Effector memory CD4-positive, alpha-beta T cell (primary cell): ENCODE measurements at regions not wholly inside any gene's neighbourhood (a gene's known extent, or its start where the extent isn't known, plus 50 kb on each side); places are given as distances from the start of the nearest gene placed in this dataset.

Experiments used
- DNase-seq, 3 donors: peaks; one replicate each; pipeline ENCODE4 v3.0.0-alpha.2; 2020
- H3K27ac ChIP-seq: 2 replicates; pipeline ENCODE4 v1.7.0; 2013; ENCODE audit warnings: mild to moderate bottlenecking, low read length, moderate library complexity; ENCODE audit not compliant: insufficient read depth, poor library complexity, severe bottlenecking
- H3K27me3 ChIP-seq: replicated peaks from 2 replicates; pipeline ENCODE4 v1.7.0; 2013; ENCODE audit warnings: mild to moderate bottlenecking, low read length; ENCODE audit not compliant: insufficient read depth, control insufficient read depth, poor library complexity, severe bottlenecking
- H3K36me3 ChIP-seq: 2 replicates; pipeline ENCODE4 v1.7.0; 2013; ENCODE audit warnings: mild to moderate bottlenecking, low read length, moderate library complexity; ENCODE audit not compliant: control insufficient read depth, insufficient read depth
- H3K4me1 ChIP-seq: 2 replicates; pipeline ENCODE4 v1.7.0; 2013; ENCODE audit warnings: low read length, mild to moderate bottlenecking; ENCODE audit not compliant: control insufficient read depth, insufficient read depth, poor library complexity, severe bottlenecking
- H3K4me3 ChIP-seq: 2 replicates; pipeline ENCODE4 v1.7.0; 2013; ENCODE audit warnings: low read length, low read depth, mild to moderate bottlenecking; ENCODE audit not compliant: insufficient read depth, poor library complexity, severe bottlenecking
- H3K9me3 ChIP-seq: 2 replicates; pipeline ENCODE4 v1.7.0; 2013; ENCODE audit warnings: mild to moderate bottlenecking, low read length, moderate library complexity; ENCODE audit not compliant: control insufficient read depth

GRCh38 chr13:110773480-110773879, 60.0 kb downstream of the ING1 start:
- Histone ChIP-seq H3K27ac (no peak overlapping the region), H3K27me3 (peaks cover 7% of the 10 kb centered on the region), H3K4me1 (no peaks in the 10 kb centered on the region), H3K4me3 (no peak overlapping the region), H3K9me3 (no peaks in the 10 kb centered on the region), H3K36me3 (no peaks in the 10 kb centered on the region)
- no peak for DNase-seq

- Histone ChIP-seq H3K27me3 (peaks cover 7% of the 10 kb centered on the region), H3K27ac (no peak overlapping the region), H3K4me1 (no peaks in the 10 kb centered on the region), H3K4me3 (no peak overlapping the region), H3K9me3 (no peaks in the 10 kb centered on the region), H3K36me3 (no peaks in the 10 kb centered on the region)
- DNase-seq = no peak
These were observed 60.6 kb downstream of the ING1 start for GRCh38 chr13:110774051-110774450.

GRCh38 chr13:110774490-110774889, 61.0 kb downstream of the ING1 start:
- H3K4me3 ChIP-seq = no peak overlapping the region
- no peaks in the 10 kb centered on the region for H3K4me1 ChIP-seq
- no peak overlapping the region for H3K27ac ChIP-seq
- no peak for DNase-seq
- H3K36me3 ChIP-seq = no peaks in the 10 kb centered on the region
- no peaks in the 10 kb centered on the region for H3K9me3 ChIP-seq
- H3K27me3 ChIP-seq = peaks cover 7% of the 10 kb centered on the region

- H3K27me3 ChIP-seq = peaks cover 7% of the 10 kb centered on the region
- no peak overlapping the region for H3K27ac ChIP-seq
- no peak overlapping the region for H3K4me3 ChIP-seq
- H3K9me3 ChIP-seq = no peaks in the 10 kb centered on the region
- H3K36me3 ChIP-seq = no peaks in the 10 kb centered on the region
- no peaks in the 10 kb centered on the region for H3K4me1 ChIP-seq
- DNase-seq = no peak
These were observed 62.1 kb downstream of the ING1 start for GRCh38 chr13:110775576-110775975.

- H3K36me3 ChIP-seq = no peaks in the 10 kb centered on the region
- no peaks in the 10 kb centered on the region for H3K4me1 ChIP-seq
- no peak overlapping the region for H3K27ac ChIP-seq
- H3K27me3 ChIP-seq = no peaks in the 10 kb centered on the region
- H3K9me3 ChIP-seq = no peaks in the 10 kb centered on the region
- DNase-seq = no peak
- no peak overlapping the region for H3K4me3 ChIP-seq
These were observed 63.8 kb downstream of the ING1 start for GRCh38 chr13:110777251-110777820.

GRCh38 chr13:110779022-110779421, 65.5 kb downstream of the ING1 start:
- H3K27ac ChIP-seq = no peak overlapping the region
- H3K36me3 ChIP-seq = no peaks in the 10 kb centered on the region
- no peaks in the 10 kb centered on the region for H3K27me3 ChIP-seq
- H3K9me3 ChIP-seq = no peaks in the 10 kb centered on the region
- no peak overlapping the region for H3K4me3 ChIP-seq
- no peaks in the 10 kb centered on the region for H3K4me1 ChIP-seq
- no peak for DNase-seq

DNA sequence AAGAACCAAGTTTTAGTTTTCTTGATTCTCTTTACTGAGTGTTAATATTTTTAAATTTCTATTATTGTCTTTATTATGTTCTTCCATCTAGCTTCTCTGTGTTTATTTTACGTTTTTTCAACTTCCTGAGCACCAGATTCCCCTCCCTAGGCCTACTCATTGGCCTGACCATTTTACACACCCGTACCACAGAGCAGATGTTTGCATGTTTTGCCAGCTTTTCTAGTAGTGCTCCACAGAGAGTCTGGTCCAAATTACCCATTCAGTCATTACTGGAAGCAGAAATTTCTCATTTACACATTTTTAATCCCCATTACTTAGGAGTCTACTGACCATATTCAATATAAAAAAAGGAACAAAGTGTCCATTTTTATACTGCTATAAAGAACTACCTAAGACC, 66.9 kb downstream of the ING1 start:
- Histone ChIP-seq H3K9me3 (no peaks in the 10 kb centered on the region), H3K36me3 (no peaks in the 10 kb centered on the region), H3K4me1 (no peaks in the 10 kb centered on the region), H3K4me3 (no peak overlapping the region), H3K27me3 (no peaks in the 10 kb centered on the region), H3K27ac (no peak overlapping the region)
- no peak for DNase-seq

GRCh38 chr13:110782185-110782584, 68.7 kb downstream of the ING1 start:
- Histone ChIP-seq H3K27ac (no peak overlapping the region), H3K4me3 (no peak overlapping the region), H3K27me3 (no peaks in the 10 kb centered on the region), H3K9me3 (no peaks in the 10 kb centered on the region), H3K36me3 (no peaks in the 10 kb centered on the region), H3K4me1 (no peaks in the 10 kb centered on the region)
- DNase-seq = no peak

- no peak for DNase-seq
- H3K27me3 ChIP-seq = no peaks in the 10 kb centered on the region
- no peak overlapping the region for H3K27ac ChIP-seq
These were observed 71.2 kb downstream of the ING1 start for GRCh38 chr13:110784704-110785103.

GRCh38 chr13:110788778-110789177, 75.3 kb downstream of the ING1 start:
- Histone ChIP-seq H3K9me3 (peaks cover 11% of the 10 kb centered on the region), H3K4me3 (no peak overlapping the region)

More at GRCh38 chr13:110784704-110785103, 71.2 kb downstream of the ING1 start:
- Histone ChIP-seq H3K36me3 (no peaks in the 10 kb centered on the region), H3K9me3 (no peaks in the 10 kb centered on the region), H3K4me1 (no peaks in the 10 kb centered on the region), H3K4me3 (no peak overlapping the region)

More at GRCh38 chr13:110788778-110789177, 75.3 kb downstream of the ING1 start:
- no peaks in the 10 kb centered on the region for H3K4me1 ChIP-seq
- no peak for DNase-seq
- no peak overlapping the region for H3K27ac ChIP-seq
- no peaks in the 10 kb centered on the region for H3K36me3 ChIP-seq
- no peaks in the 10 kb centered on the region for H3K27me3 ChIP-seq
